ENCODE measurements at regions not wholly inside any gene's neighbourhood (a gene's known extent, or its start where the extent isn't known, plus 50 kb on each side); places are given as distances from the start of the nearest gene placed in this dataset.

DNA sequence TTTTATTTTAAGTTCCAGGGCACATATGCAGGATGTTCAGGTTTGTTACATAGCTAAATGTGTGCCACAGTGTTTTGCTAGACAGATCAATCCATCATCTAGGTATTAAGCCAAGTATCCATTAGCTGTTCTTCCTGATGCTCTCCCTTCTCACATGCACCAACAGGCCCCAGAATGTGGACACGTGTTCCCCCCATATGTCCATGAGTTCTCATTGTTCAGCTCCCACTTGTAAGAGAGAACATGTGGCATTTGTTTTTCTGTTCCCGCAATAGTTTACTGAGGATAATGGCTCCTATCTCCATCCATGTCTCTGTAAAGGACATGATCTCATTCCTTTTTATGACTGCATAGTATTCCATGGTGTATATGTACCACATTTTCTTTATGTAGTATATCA, 374.8 kb upstream of the FAT1 start (continued):
- TF ChIP-seq, protein P1, sequence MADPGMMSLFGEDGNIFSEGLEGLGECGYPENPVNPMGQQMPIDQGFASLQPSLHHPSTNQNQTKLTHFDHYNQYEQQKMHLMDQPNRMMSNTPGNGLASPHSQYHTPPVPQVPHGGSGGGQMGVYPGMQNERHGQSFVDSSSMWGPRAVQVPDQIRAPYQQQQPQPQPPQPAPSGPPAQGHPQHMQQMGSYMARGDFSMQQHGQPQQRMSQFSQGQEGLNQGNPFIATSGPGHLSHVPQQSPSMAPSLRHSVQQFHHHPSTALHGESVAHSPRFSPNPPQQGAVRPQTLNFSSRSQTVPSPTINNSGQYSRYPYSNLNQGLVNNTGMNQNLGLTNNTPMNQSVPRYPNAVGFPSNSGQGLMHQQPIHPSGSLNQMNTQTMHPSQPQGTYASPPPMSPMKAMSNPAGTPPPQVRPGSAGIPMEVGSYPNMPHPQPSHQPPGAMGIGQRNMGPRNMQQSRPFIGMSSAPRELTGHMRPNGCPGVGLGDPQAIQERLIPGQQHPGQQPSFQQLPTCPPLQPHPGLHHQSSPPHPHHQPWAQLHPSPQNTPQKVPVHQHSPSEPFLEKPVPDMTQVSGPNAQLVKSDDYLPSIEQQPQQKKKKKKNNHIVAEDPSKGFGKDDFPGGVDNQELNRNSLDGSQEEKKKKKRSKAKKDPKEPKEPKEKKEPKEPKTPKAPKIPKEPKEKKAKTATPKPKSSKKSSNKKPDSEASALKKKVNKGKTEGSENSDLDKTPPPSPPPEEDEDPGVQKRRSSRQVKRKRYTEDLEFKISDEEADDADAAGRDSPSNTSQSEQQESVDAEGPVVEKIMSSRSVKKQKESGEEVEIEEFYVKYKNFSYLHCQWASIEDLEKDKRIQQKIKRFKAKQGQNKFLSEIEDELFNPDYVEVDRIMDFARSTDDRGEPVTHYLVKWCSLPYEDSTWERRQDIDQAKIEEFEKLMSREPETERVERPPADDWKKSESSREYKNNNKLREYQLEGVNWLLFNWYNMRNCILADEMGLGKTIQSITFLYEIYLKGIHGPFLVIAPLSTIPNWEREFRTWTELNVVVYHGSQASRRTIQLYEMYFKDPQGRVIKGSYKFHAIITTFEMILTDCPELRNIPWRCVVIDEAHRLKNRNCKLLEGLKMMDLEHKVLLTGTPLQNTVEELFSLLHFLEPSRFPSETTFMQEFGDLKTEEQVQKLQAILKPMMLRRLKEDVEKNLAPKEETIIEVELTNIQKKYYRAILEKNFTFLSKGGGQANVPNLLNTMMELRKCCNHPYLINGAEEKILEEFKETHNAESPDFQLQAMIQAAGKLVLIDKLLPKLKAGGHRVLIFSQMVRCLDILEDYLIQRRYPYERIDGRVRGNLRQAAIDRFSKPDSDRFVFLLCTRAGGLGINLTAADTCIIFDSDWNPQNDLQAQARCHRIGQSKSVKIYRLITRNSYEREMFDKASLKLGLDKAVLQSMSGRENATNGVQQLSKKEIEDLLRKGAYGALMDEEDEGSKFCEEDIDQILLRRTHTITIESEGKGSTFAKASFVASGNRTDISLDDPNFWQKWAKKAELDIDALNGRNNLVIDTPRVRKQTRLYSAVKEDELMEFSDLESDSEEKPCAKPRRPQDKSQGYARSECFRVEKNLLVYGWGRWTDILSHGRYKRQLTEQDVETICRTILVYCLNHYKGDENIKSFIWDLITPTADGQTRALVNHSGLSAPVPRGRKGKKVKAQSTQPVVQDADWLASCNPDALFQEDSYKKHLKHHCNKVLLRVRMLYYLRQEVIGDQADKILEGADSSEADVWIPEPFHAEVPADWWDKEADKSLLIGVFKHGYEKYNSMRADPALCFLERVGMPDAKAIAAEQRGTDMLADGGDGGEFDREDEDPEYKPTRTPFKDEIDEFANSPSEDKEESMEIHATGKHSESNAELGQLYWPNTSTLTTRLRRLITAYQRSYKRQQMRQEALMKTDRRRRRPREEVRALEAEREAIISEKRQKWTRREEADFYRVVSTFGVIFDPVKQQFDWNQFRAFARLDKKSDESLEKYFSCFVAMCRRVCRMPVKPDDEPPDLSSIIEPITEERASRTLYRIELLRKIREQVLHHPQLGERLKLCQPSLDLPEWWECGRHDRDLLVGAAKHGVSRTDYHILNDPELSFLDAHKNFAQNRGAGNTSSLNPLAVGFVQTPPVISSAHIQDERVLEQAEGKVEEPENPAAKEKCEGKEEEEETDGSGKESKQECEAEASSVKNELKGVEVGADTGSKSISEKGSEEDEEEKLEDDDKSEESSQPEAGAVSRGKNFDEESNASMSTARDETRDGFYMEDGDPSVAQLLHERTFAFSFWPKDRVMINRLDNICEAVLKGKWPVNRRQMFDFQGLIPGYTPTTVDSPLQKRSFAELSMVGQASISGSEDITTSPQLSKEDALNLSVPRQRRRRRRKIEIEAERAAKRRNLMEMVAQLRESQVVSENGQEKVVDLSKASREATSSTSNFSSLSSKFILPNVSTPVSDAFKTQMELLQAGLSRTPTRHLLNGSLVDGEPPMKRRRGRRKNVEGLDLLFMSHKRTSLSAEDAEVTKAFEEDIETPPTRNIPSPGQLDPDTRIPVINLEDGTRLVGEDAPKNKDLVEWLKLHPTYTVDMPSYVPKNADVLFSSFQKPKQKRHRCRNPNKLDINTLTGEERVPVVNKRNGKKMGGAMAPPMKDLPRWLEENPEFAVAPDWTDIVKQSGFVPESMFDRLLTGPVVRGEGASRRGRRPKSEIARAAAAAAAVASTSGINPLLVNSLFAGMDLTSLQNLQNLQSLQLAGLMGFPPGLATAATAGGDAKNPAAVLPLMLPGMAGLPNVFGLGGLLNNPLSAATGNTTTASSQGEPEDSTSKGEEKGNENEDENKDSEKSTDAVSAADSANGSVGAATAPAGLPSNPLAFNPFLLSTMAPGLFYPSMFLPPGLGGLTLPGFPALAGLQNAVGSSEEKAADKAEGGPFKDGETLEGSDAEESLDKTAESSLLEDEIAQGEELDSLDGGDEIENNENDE (IDR thresholded peaks at IDR 0.05; ENCODE audit: insufficient replicate concordance, low read length), result no peak
- TF ChIP-seq EZH2 (IDR thresholded peaks at IDR 0.05; ENCODE audit: low read depth, low read length, severe bottlenecking) (no peak), RBBP5 (IDR thresholded peaks at IDR 0.05; ENCODE audit: borderline replicate concordance, low read depth, low read length) (no peak), CBX5 (IDR thresholded peaks at IDR 0.05; ENCODE audit: low read depth, low read length) (no peak), POU5F1 (IDR thresholded peaks at IDR 0.05; ENCODE audit: low read depth, low read length) (no peak), MAFK (IDR thresholded peaks at IDR 0.05; ENCODE audit: low read depth, low read length) (no peak), EGR1 (IDR thresholded peaks at IDR 0.05; ENCODE audit: borderline replicate concordance, low read depth, low read length) (no peak), USF2 (IDR thresholded peaks at IDR 0.05; ENCODE audit: low read length) (no peak), NANOG (IDR thresholded peaks at IDR 0.05; ENCODE audit: insufficient read depth, low read depth, low read length, poor library complexity, severe bottlenecking) (no peak), SP1 (IDR thresholded peaks at IDR 0.05; ENCODE audit: low read depth, low read length) (no peak), SUZ12 (IDR thresholded peaks at IDR 0.05; ENCODE audit: low read length) (no peak)

All from H1 (cell line).